ENCODE measurements at regions not wholly inside any gene's neighbourhood (a gene's known extent, or its start where the extent isn't known, plus 50 kb on each side); places are given as distances from the start of the nearest gene placed in this dataset.
A peak's percentile ranks its signal among the peaks of the same experiment; 100 is the strongest.

DNA sequence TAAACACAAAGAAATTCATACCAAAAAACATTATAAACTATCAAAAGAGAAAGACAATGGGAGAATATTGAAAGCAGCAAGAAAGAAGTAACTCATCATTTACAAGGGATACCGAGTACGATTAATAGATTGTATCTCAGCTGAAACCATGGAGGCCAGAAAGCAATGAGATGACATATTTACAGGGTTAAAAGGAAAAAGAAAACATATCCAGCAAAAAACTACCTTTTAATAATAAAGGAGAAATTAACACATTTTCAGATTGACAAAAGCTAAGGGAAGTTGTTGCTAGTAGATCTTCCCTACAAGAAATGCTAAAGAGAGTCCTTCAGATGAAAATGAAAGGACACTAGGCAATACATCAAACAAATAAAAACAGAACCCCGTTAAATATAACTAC lies 364.8 kb upstream of the TNC start:
- H3K9me3 Mint-ChIP-seq (ENCODE audit: low read depth) = no peaks in the 10 kb centered on the region
- H3K36me3 Mint-ChIP-seq (ENCODE audit: insufficient read depth) = no peaks in the 10 kb centered on the region
- DNase-seq (ENCODE audit: low spot score, unreplicated experiment) = no peak
- peaks cover 4% of the 10 kb centered on the region for H3K4me1 Mint-ChIP-seq (ENCODE audit: low read depth)
- no peak overlapping the region for H3K4me3 Mint-ChIP-seq (ENCODE audit: low read depth)
- peaks cover 7% of the 10 kb centered on the region for H3K27me3 Mint-ChIP-seq
- H3K27ac Mint-ChIP-seq = no peak overlapping the region
- TF ChIP-seq, protein P1, sequence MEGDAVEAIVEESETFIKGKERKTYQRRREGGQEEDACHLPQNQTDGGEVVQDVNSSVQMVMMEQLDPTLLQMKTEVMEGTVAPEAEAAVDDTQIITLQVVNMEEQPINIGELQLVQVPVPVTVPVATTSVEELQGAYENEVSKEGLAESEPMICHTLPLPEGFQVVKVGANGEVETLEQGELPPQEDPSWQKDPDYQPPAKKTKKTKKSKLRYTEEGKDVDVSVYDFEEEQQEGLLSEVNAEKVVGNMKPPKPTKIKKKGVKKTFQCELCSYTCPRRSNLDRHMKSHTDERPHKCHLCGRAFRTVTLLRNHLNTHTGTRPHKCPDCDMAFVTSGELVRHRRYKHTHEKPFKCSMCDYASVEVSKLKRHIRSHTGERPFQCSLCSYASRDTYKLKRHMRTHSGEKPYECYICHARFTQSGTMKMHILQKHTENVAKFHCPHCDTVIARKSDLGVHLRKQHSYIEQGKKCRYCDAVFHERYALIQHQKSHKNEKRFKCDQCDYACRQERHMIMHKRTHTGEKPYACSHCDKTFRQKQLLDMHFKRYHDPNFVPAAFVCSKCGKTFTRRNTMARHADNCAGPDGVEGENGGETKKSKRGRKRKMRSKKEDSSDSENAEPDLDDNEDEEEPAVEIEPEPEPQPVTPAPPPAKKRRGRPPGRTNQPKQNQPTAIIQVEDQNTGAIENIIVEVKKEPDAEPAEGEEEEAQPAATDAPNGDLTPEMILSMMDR (IDR thresholded peaks at IDR 0.05; ENCODE audit: unreplicated experiment) = no peak

DNA sequence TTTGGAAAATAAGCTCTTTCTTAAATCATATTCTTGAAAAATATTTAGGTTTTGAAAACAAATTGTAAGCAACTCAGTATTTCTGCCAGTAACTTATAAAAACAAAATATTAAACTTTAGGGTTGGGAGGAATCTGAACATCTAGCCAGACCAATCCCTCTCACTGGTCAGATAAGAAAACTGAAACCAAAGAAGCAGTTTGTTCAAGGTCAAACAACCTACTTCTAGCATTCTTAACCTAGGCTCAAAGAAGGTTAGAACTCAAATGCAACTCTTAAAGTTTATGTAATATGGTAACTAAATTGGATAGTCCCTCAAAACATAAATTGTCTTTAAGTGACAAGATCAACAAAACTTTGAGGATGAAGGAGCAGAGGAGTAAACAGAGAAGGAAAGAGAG lies 374.9 kb upstream of the TNC start:
- peaks cover 15% of the 10 kb centered on the region for H3K4me1 Mint-ChIP-seq (ENCODE audit: low read depth)
- no peak for DNase-seq (ENCODE audit: low spot score, unreplicated experiment)
- no peak overlapping the region for H3K27ac Mint-ChIP-seq
- H3K4me3 Mint-ChIP-seq (ENCODE audit: low read depth) = no peak overlapping the region
- H3K36me3 Mint-ChIP-seq (ENCODE audit: insufficient read depth) = no peaks in the 10 kb centered on the region
- H3K9me3 Mint-ChIP-seq (ENCODE audit: low read depth) = no peaks in the 10 kb centered on the region
- H3K27me3 Mint-ChIP-seq = peaks cover 17% of the 10 kb centered on the region
- TF ChIP-seq, protein P1 (IDR thresholded peaks at IDR 0.05; ENCODE audit: unreplicated experiment) = no peak

DNA sequence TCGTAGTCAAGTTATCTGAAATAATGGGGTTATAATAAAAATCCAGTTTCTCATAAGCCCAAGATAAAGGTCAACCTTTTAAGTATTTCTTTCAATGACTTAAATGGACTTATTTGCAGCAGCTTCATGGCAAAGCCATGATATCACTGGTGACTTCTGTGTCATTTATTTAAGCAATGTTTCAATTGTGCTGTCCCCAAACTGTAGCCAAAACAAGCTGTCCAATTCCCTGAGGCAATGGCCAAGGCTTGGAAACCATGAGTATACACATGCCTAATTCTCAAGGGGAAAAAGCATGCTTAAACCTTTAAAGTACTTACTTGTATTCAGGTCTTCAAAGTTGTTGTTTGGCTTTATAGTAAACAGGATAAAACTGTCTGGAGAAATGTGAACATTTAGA lies 376.4 kb upstream of the TNC start:
- Mint-ChIP-seq H3K27ac (no peak overlapping the region), H3K27me3 (peaks cover 16% of the 10 kb centered on the region)

DNA sequence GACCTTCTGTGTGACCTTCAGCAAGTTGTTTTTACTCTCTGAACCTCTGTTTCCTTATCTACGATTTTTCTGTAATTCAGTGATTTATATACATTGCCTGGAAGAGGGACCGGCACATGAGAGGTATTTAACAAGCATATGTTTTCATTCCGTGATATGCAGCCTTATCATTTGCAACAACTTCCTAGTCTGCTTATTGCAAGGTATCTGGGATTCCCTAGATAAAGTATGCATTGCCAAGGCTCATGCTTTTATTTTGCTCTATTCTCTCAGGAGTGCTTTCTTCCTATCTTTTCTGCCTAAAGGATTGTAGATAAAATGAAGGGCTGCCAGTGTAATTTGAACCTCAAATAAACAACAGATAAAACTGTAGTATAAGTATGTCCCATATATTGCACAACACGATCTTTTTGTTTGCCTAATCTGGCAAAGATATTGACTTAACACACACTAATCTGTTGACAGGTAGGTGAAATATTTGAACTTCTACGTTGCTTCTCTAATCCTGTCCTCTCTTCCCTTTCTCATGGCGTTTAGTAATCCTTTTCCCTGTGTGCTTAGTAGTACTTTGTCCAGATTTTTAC lies 377.2 kb upstream of the TNC start:
- H3K27ac Mint-ChIP-seq = peak overlapping the region; percentile 4
- peaks cover 9% of the 10 kb centered on the region for H3K27me3 Mint-ChIP-seq
- H3K9me3 Mint-ChIP-seq (ENCODE audit: low read depth) = no peaks in the 10 kb centered on the region
- no peak for DNase-seq (ENCODE audit: low spot score, unreplicated experiment)
- TF ChIP-seq, protein P1 (IDR thresholded peaks at IDR 0.05; ENCODE audit: unreplicated experiment) = no peak
- peaks cover 15% of the 10 kb centered on the region for H3K4me1 Mint-ChIP-seq (ENCODE audit: low read depth)
- no peaks in the 10 kb centered on the region for H3K36me3 Mint-ChIP-seq (ENCODE audit: insufficient read depth)
- no peak overlapping the region for H3K4me3 Mint-ChIP-seq (ENCODE audit: low read depth)

More for the DNA sequence above, 376.4 kb upstream of the TNC start:
- Mint-ChIP-seq H3K36me3 (ENCODE audit: insufficient read depth) (no peaks in the 10 kb centered on the region), H3K4me3 (ENCODE audit: low read depth) (no peak overlapping the region), H3K4me1 (ENCODE audit: low read depth) (peaks cover 15% of the 10 kb centered on the region), H3K9me3 (ENCODE audit: low read depth) (no peaks in the 10 kb centered on the region)
- TF ChIP-seq, protein P1 (IDR thresholded peaks at IDR 0.05; ENCODE audit: unreplicated experiment) = no peak
- DNase-seq (ENCODE audit: low spot score, unreplicated experiment) = no peak

DNA sequence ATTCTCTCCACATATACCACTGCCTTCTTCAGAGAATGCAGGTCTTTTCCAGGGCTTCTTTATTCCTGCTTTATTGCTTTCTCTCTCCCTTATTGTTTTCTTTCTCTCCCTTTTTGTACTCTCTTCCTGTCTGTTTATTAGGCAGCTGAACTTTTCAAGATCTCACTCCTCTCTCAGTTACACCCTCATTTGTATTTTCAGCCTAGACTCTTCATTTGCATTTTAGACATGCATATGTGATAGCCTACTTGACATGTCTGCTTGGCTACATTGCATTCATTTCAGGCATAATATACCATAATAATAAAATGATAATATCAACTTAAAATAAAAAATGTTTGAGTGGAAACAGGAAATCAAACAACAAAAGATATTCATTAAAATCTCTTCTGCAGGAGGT lies 377.9 kb upstream of the TNC start:
- H3K4me3 Mint-ChIP-seq (ENCODE audit: low read depth) = no peak overlapping the region

More for the DNA sequence above, 377.9 kb upstream of the TNC start:
- no peaks in the 10 kb centered on the region for H3K9me3 Mint-ChIP-seq (ENCODE audit: low read depth)
- TF ChIP-seq, protein P1 (IDR thresholded peaks at IDR 0.05; ENCODE audit: unreplicated experiment) = no peak
- H3K4me1 Mint-ChIP-seq (ENCODE audit: low read depth) = peaks cover 15% of the 10 kb centered on the region
- DNase-seq (ENCODE audit: low spot score, unreplicated experiment) = no peak
- H3K27me3 Mint-ChIP-seq = peaks cover 11% of the 10 kb centered on the region
- H3K27ac Mint-ChIP-seq = no peak overlapping the region
- H3K36me3 Mint-ChIP-seq (ENCODE audit: insufficient read depth) = no peaks in the 10 kb centered on the region
